ENCODE measurements at regions not wholly inside any gene's neighbourhood (a gene's known extent, or its start where the extent isn't known, plus 50 kb on each side); places are given as distances from the start of the nearest gene placed in this dataset.

DNA sequence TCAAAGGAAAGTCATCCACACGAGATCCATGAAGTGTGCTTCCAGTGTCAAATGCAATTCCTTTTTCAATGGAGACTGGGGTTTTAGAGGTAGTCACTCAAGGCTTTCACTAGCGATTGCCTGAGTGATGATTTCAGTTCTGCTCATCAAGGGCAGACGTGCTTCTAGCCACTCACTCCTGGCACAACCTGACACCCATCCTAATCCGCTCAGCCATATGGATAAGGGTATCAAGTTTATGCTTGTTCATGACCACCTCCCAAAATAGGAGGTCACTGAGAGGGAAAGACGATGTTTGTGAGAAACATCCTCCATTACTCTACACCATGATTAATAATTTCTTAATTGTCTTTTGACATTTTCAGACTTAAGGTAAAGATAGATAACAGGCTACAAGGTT lies 91.3 kb upstream of the HEY2 start:
- no peak for DNase-seq (ENCODE audit: low spot score)

DNA sequence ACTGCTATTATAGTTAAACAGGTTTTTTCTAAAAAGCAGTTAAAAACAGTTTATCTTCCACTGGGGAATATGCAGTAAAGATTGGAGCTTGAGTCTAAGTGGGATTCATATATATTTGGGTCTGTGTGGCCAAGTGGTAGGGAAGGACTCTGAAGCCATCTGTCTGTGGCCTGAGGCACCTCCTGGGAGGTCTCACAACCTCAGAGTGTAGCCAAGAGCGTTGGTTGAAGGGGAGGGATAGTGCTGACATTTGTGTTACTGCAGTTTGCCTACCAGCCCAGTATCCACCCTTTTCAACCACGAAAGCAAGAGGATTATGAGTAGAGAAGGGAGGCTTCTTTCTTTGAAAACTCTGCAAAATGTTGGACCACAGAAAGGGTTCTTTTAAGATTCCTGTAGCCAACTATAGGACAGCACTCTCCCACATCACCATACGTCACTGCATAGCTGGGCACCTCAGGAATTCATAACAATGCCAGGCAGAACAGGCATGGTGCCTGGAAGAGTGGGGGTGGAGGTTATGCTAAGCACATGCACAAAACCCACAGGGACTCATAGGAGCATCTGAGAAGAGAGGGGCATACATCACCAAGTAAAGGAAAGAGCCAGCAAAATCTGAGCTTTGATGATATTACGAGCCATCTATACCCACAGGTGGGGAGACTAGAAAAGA lies 90.5 kb upstream of the HEY2 start:
- DNase-seq (ENCODE audit: low spot score), result no peak

- no peak for DNase-seq (ENCODE audit: low spot score)
Observed at GRCh38 chr6:125659887-125660286, 89.5 kb upstream of the HEY2 start.

DNA sequence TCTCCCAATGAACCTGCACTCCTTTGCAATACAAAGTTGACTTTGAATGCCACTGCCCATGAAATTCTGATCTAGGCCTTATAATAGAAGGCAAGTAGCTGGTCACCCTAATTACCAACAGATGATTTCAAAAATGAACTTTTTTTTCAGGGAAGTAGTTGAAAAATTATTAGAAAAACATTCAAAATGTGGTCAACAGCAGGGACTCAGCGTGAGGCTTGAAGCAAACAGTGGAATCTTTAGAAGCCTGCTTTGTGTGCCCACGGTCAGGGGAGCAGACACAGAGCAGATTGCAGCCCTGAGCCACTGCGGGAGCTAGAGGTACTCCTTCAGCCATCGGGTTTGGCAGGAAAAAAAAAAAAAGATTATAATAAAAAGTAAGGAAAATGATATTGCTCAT lies 87.1 kb upstream of the HEY2 start:
- DNase-seq (ENCODE audit: low spot score), result no peak

- no peak for DNase-seq (ENCODE audit: low spot score)
Observed at GRCh38 chr6:125665295-125665814, 84.1 kb upstream of the HEY2 start.

GRCh38 chr6:125667326-125667725 lies 82.1 kb upstream of the HEY2 start:
- DNase-seq (ENCODE audit: low spot score), result no peak

- DNase-seq (ENCODE audit: low spot score), result no peak
Observed at GRCh38 chr6:125668071-125668470, 81.4 kb upstream of the HEY2 start.

- no peak for DNase-seq (ENCODE audit: low spot score)
Observed at GRCh38 chr6:125670568-125670967, 78.9 kb upstream of the HEY2 start.

DNA sequence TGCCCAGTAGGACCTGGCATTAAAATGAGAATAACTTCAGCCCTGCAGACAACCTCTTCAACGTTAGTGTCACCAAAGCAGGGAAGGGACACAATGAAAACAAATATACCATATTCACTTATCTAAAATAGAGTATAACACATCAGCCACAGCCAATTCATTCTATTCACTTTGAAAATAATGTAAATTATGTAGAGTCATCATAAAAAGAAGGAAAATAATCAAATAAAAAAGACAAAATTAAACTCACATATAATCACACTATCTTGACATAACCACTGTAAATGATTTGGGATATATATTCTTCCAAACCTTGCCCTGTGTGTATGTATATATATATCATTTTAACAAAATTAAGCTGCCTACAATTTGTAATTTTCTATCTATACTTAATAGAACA lies 78.1 kb upstream of the HEY2 start:
- DNase-seq (ENCODE audit: low spot score), result no peak

- no peak for DNase-seq (ENCODE audit: low spot score)
Observed at GRCh38 chr6:125674230-125674629, 75.2 kb upstream of the HEY2 start.

- DNase-seq (ENCODE audit: low spot score), result no peak
Observed at GRCh38 chr6:125678601-125679000, 70.8 kb upstream of the HEY2 start.

DNA sequence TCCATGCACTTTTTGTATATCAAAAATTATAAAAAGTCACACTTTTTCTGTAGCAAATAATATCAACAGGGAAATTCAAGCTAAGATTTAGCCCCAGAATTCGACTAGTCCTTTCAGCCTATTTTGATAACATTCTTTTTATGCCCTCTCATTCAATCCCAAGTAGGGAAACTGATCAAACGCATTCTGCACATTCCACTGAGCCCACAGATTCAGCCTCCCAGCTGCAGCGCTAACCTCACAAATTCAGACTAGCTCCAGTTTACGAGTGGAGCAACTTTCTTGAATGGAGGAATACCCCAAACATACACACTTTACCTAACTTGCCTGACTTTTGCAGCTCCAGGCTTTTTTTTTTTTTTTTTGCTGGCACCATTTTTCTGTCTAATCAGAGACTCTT lies 70.3 kb upstream of the HEY2 start:
- DNase-seq (ENCODE audit: low spot score), result no peak

- DNase-seq (ENCODE audit: low spot score), result no peak
Observed at GRCh38 chr6:125679651-125680050, 69.8 kb upstream of the HEY2 start.

DNA sequence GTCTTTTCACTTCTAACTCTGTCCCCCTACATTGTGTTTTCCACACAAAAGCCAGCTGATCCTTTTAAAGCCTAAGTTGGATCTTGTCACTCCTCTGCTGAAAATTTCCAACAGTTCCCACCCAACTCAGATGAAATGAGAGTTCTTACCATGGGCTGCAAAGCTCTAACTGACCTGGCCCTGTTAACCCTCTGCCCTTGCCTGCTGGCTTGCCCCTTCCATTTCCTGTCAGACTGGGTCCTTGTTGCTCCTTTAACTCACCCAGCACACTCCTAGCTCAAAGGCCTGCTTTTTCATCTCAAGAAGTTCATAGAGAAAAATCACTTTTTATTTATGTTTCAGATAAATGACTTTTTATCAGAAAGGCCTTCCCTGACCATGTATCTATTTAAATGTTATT lies 66.5 kb upstream of the HEY2 start:
- DNase-seq (ENCODE audit: low spot score), result no peak

DNA sequence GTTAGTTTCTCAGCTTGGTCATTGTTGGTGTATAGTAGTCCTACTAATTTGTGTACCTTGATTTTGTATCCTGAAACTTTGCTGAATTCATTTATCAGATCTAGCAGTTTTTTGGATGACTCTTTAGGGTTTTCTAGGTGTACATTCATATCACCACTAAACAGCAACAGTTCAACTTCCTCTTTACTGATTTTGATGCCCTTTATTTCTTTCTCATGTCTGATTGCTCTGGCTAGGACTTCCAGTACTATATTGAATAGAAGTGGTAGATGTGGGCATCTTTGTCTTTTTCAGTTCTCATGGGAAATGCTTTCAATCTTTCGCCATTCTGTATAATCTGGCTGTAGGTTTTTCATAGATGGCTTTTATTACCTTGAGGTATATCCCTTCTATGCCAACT lies 61.3 kb upstream of the HEY2 start:
- no peak for DNase-seq (ENCODE audit: low spot score)

DNA sequence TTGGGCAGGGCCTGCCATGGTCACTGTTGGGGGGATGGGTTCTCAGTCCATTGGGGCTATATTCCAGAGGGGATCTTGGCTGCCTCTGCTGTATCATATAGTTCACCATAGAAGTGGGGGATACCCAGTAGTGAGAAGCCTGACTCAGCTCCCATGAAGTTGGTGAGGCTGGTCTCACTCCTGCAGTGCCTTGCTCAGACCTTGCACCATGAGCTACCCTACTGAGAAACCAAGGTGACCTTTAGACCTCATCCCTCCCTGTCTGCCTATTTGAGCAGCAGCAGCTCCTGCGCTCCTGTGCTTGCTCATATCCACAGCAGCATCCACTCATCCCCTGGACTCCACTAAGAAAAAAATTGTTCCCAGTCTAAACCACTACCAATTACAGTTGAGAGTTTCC lies 56.0 kb upstream of the HEY2 start:
- no peak for DNase-seq (ENCODE audit: low spot score)

DNA sequence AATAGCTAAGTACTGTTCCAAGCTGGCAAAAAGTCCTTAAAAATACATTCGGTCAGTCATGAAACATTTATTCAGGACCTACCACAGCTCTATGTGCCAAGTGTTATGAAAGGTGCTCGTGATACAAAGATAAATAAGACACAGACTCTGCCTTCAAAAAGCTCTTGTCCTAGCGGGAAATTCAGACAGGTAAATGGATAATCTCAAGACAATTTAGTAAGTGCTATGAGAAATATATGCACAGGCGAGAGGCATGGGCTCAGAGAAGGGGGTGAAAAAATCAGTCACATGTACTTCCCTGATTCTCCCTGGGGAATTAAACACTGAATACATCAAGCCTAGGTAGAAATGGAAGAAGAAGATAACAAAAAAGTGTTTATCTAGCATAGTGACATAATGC lies 49.8 kb upstream of the HEY2 start:
- peak; percentile 19 for DNase-seq (ENCODE audit: low spot score)
